ENCODE measurements at regions not wholly inside any gene's neighbourhood (a gene's known extent, or its start where the extent isn't known, plus 50 kb on each side); places are given as distances from the start of the nearest gene placed in this dataset.
"Not testable (repeated sequence)": the region's sequence is repeated elsewhere in the genome, so short reads cannot be mapped to it uniquely, and the experiment has no call there.

- no peak for DNase-seq
- H3K9me2 ChIP-seq (replicated peaks; ENCODE audit: low read length), result no peaks in the 10 kb centered on the region
- H2AFZ ChIP-seq (ENCODE audit: low read length), result no peak overlapping the region
- 0 out of 2 replicates have a peak, but pooled peaks cover 4% of the 10 kb centered on the region for H3K9me3 ChIP-seq (ENCODE audit: low read length)
- CTCF ChIA-PET, result no interaction called here
- no peak for ATAC-seq
- intact Hi-C loops (cut with micrococcal nuclease), result no loop called here
- no peak overlapping the region for H3K4me2 ChIP-seq (ENCODE audit: low read length)
- H3K4me3 ChIP-seq (ENCODE audit: low read length), result no peak overlapping the region
- H3K4me1 ChIP-seq (ENCODE audit: insufficient read depth, low read length), result no peaks in the 10 kb centered on the region
- no TSS peak for BruUV-seq (replicated peaks)
- no peaks in the 10 kb centered on the region for H3K79me2 ChIP-seq (ENCODE audit: low read length)
- H3K27ac ChIP-seq (ENCODE audit: low read length), result no peak overlapping the region
- POLR2A ChIA-PET (ENCODE audit: unreplicated experiment), result no interaction called here
- TF ChIP-seq EZH2 (IDR thresholded peaks at IDR 0.05; ENCODE audit: low read length, unreplicated experiment) (no peak), EZH2phosphoT487 (IDR thresholded peaks at IDR 0.05; ENCODE audit: borderline replicate concordance, low read length) (no peak)
- TF ChIP-seq, protein P1, sequence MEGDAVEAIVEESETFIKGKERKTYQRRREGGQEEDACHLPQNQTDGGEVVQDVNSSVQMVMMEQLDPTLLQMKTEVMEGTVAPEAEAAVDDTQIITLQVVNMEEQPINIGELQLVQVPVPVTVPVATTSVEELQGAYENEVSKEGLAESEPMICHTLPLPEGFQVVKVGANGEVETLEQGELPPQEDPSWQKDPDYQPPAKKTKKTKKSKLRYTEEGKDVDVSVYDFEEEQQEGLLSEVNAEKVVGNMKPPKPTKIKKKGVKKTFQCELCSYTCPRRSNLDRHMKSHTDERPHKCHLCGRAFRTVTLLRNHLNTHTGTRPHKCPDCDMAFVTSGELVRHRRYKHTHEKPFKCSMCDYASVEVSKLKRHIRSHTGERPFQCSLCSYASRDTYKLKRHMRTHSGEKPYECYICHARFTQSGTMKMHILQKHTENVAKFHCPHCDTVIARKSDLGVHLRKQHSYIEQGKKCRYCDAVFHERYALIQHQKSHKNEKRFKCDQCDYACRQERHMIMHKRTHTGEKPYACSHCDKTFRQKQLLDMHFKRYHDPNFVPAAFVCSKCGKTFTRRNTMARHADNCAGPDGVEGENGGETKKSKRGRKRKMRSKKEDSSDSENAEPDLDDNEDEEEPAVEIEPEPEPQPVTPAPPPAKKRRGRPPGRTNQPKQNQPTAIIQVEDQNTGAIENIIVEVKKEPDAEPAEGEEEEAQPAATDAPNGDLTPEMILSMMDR (conservative IDR thresholded peaks at IDR 0.05; ENCODE audit: low read depth, low read length), result no peak
- H3K27me3 ChIP-seq (ENCODE audit: low read length), result no peaks in the 10 kb centered on the region
- no peaks in the 10 kb centered on the region for H3K36me3 ChIP-seq (ENCODE audit: low read depth, low read length)
- H4K20me1 ChIP-seq (ENCODE audit: low read length), result no peaks in the 10 kb centered on the region
- no peaks in the 10 kb centered on the region for H3F3A ChIP-seq (ENCODE audit: low read length, unreplicated experiment)
- H3K9ac ChIP-seq (ENCODE audit: low read length), result no peak overlapping the region
These were observed 1231.5 kb downstream of the JRKL start for GRCh38 chr11:97621282-97621681.

GRCh38 chr11:97622795-97623194 lies 1233.0 kb downstream of the JRKL start:
- no TSS peak for BruUV-seq (replicated peaks)
- Histone ChIP-seq H3K79me2 (ENCODE audit: low read length) (no peaks in the 10 kb centered on the region), H2AFZ (ENCODE audit: low read length) (no peak overlapping the region), H4K20me1 (ENCODE audit: low read length) (no peaks in the 10 kb centered on the region), H3K36me3 (ENCODE audit: low read depth, low read length) (no peaks in the 10 kb centered on the region), H3K4me1 (ENCODE audit: insufficient read depth, low read length) (no peaks in the 10 kb centered on the region), H3K9me2 (replicated peaks; ENCODE audit: low read length) (no peaks in the 10 kb centered on the region), H3F3A (ENCODE audit: low read length, unreplicated experiment) (no peaks in the 10 kb centered on the region), H3K4me3 (ENCODE audit: low read length) (no peak overlapping the region), H3K9me3 (ENCODE audit: low read length) (no peaks in the 10 kb centered on the region), H3K4me2 (ENCODE audit: low read length) (no peak overlapping the region), H3K27ac (ENCODE audit: low read length) (no peak overlapping the region), H3K27me3 (ENCODE audit: low read length) (no peaks in the 10 kb centered on the region), H3K9ac (ENCODE audit: low read length) (no peak overlapping the region)
- ChIA-PET CTCF (no interaction called here), POLR2A (ENCODE audit: unreplicated experiment) (no interaction called here)
- intact Hi-C loops (cut with micrococcal nuclease), result no loop called here
- no peak for DNase-seq
- no peak for ATAC-seq
- TF ChIP-seq EZH2phosphoT487 (IDR thresholded peaks at IDR 0.05; ENCODE audit: borderline replicate concordance, low read length), result no peak
- TF ChIP-seq, protein P1 (conservative IDR thresholded peaks at IDR 0.05; ENCODE audit: low read depth, low read length), result no peak
- TF ChIP-seq EZH2 (IDR thresholded peaks at IDR 0.05; ENCODE audit: low read length, unreplicated experiment), result no peak

DNA sequence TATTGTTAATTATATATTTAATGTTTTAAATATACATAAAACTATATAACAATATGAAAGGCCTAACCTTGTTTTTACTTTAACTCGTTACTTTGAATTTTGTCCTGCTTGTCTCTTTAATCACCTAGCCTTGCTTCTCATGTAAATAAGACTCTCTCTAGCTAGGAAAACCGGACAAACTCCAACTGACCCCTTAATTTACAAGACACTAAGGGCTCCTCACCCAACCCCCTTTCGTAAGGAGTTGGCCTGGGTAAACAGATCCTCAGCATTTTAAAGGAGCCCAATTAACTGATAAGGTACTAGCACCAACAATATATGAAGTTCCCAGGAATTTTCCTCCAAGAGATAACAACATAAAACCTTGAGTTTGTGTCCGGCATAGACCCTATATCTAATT lies 1246.9 kb downstream of the JRKL start:
- intact Hi-C loops (cut with micrococcal nuclease); H2AFZ ChIP-seq (ENCODE audit: low read length); POLR2A ChIA-PET (ENCODE audit: unreplicated experiment); H3K4me2 ChIP-seq (ENCODE audit: low read length); H3K4me1 ChIP-seq (ENCODE audit: insufficient read depth, low read length); CTCF ChIA-PET; H3K4me3 ChIP-seq (ENCODE audit: low read length); BruUV-seq (replicated peaks); H3K27me3 ChIP-seq (ENCODE audit: low read length); H3K36me3 ChIP-seq (ENCODE audit: low read depth, low read length); H3K27ac ChIP-seq (ENCODE audit: low read length); H3F3A ChIP-seq (ENCODE audit: low read length, unreplicated experiment); DNase-seq; ATAC-seq; H3K9me3 ChIP-seq (ENCODE audit: low read length); H3K9ac ChIP-seq (ENCODE audit: low read length); H3K79me2 ChIP-seq (ENCODE audit: low read length); H4K20me1 ChIP-seq (ENCODE audit: low read length); H3K9me2 ChIP-seq (replicated peaks; ENCODE audit: low read length): not testable (repeated sequence)
